OCI-LY1 (cell line): ENCODE measurements at regions not wholly inside any gene's neighbourhood (a gene's known extent, or its start where the extent isn't known, plus 50 kb on each side); places are given as distances from the start of the nearest gene placed in this dataset.

Experiments used
- CTCF ChIP-seq: fragments of 200-600 bp; sonication (generic), shearing (Covaris generic); IDR thresholded peaks from 2 replicates; pipeline ENCODE4 v1.5.1; 2017; ENCODE audit warnings: mild to moderate bottlenecking, antibody characterized with exemption, low read length, moderate library complexity, mixed read lengths
- EZH2 ChIP-seq: fragments of 200-600 bp; sonication (generic), shearing (Covaris generic); IDR thresholded peaks from 2 replicates; pipeline ENCODE4 v1.8.0; 2017; ENCODE audit warnings: borderline replicate concordance, mixed run types, mild to moderate bottlenecking, antibody characterized with exemption, low read length, moderate library complexity, mixed read lengths

GRCh38 chr5:152052470-152052869 lies 127.8 kb upstream of the GLRA1 start:
- no peak for TF ChIP-seq CTCF
- no peak for TF ChIP-seq EZH2
